GM19025 (cell line): ENCODE measurements at regions not wholly inside any gene's neighbourhood (a gene's known extent, or its start where the extent isn't known, plus 50 kb on each side); places are given as distances from the start of the nearest gene placed in this dataset.
"Not testable (repeated sequence)": the region's sequence is repeated elsewhere in the genome, so short reads cannot be mapped to it uniquely, and the experiment has no call there.

Experiments used
- ATAC-seq: cut with Tn5 transposase; IDR thresholded peaks from one replicate; pipeline ENCODE4 v1.9.1; 2021; ENCODE audit warnings: mild to moderate bottlenecking, low read depth, moderate library complexity; ENCODE audit not compliant: unreplicated experiment

GRCh38 chr4:112767386-112767785 is 130.4 kb downstream of the LARP7 start:
- no peak for ATAC-seq

- no peak for ATAC-seq
Observed at GRCh38 chr4:112770114-112770513, 133.2 kb downstream of the LARP7 start.

- no peak for ATAC-seq
Observed at GRCh38 chr4:112775801-112776200, 138.9 kb downstream of the LARP7 start.

- no peak for ATAC-seq
Observed at GRCh38 chr4:112776535-112776934, 139.6 kb downstream of the LARP7 start.

- ATAC-seq = no peak
Observed at GRCh38 chr4:112778520-112778919, 141.6 kb downstream of the LARP7 start.

- ATAC-seq = no peak
Observed at GRCh38 chr4:112793033-112793432, 156.1 kb downstream of the LARP7 start.

GRCh38 chr4:112800001-112800400 is 163.1 kb downstream of the LARP7 start:
- no peak for ATAC-seq

- no peak for ATAC-seq
Observed at GRCh38 chr4:112801341-112801740, 164.4 kb downstream of the LARP7 start.

- no peak for ATAC-seq
Observed at GRCh38 chr4:112802780-112803179, 165.8 kb downstream of the LARP7 start.

GRCh38 chr4:112807083-112807482 is 170.1 kb downstream of the LARP7 start:
- ATAC-seq = no peak

- no peak for ATAC-seq
Observed at GRCh38 chr4:112808001-112808400, 171.1 kb downstream of the LARP7 start.

GRCh38 chr4:112813790-112814189 is 176.8 kb downstream of the LARP7 start:
- ATAC-seq = peak; percentile 49

GRCh38 chr4:112817933-112818593 is 181.1 kb downstream of the LARP7 start:
- ATAC-seq = peak; percentile 83

- peak; percentile 26 for ATAC-seq
Observed at GRCh38 chr4:112818594-112818965, 181.6 kb downstream of the LARP7 start.

GRCh38 chr4:112819729-112820128 is 182.8 kb downstream of the LARP7 start:
- no peak for ATAC-seq

GRCh38 chr4:112823156-112823555 is 186.2 kb downstream of the LARP7 start:
- no peak for ATAC-seq

- no peak for ATAC-seq
Observed at GRCh38 chr4:112823606-112824005, 186.7 kb downstream of the LARP7 start.

GRCh38 chr4:112830753-112831386 is 193.9 kb downstream of the LARP7 start:
- no peak for ATAC-seq

- ATAC-seq = no peak
Observed at GRCh38 chr4:112832493-112832892, 195.6 kb downstream of the LARP7 start.

- no peak for ATAC-seq
Observed at GRCh38 chr4:112836895-112837294, 200.0 kb downstream of the LARP7 start.

- ATAC-seq = not testable (repeated sequence)
Observed at GRCh38 chr4:112838015-112838414, 201.1 kb downstream of the LARP7 start.

GRCh38 chr4:112840061-112840460 is 203.1 kb downstream of the LARP7 start:
- ATAC-seq = no peak
